DOHH2 (cell line): ENCODE measurements at regions not wholly inside any gene's neighbourhood (a gene's known extent, or its start where the extent isn't known, plus 50 kb on each side); places are given as distances from the start of the nearest gene placed in this dataset.

ENCODE experiments used
- H3F3A ChIP-seq: fragments of 200-600 bp; sonication (generic), shearing (Covaris generic); 2 replicates; pipeline ENCODE4 v1.6.0; 2016; ENCODE audit warnings: antibody characterized with exemption, mild to moderate bottlenecking; ENCODE audit not compliant: control insufficient read depth, insufficient read depth
- H3K27ac ChIP-seq: fragments of 200-600 bp; sonication (generic); 2 replicates; pipeline ENCODE4 v1.5.1; 2014; ENCODE audit warnings: low read depth, mild to moderate bottlenecking, low read length, moderate library complexity
- H3K27me3 ChIP-seq: fragments of 200-600 bp; sonication (generic); 2 replicates; pipeline ENCODE4 v1.6.1; 2014; ENCODE audit warnings: mild to moderate bottlenecking, low read length, mixed read lengths; ENCODE audit not compliant: control insufficient read depth
- H3K36me3 ChIP-seq: fragments of 200-600 bp; sonication (generic); 2 replicates; pipeline ENCODE4 v1.6.1; 2014; ENCODE audit warnings: mild to moderate bottlenecking, low read length, moderate library complexity, mixed read lengths; ENCODE audit not compliant: control insufficient read depth
- H3K4me1 ChIP-seq: fragments of 200-600 bp; sonication (generic); 2 replicates; pipeline ENCODE4 v1.6.1; 2014; ENCODE audit warnings: mild to moderate bottlenecking, low read length, mixed read lengths; ENCODE audit not compliant: control insufficient read depth
- H3K4me2 ChIP-seq: fragments of 200-600 bp; sonication (generic); 2 replicates; pipeline ENCODE4 v1.6.0; 2014; ENCODE audit warnings: mild to moderate bottlenecking, low read length, moderate library complexity
- H3K4me3 ChIP-seq: fragments of 200-600 bp; sonication (generic); 2 replicates; pipeline ENCODE4 v1.5.1; 2014; ENCODE audit warnings: mild to moderate bottlenecking, low read length, mixed read lengths
- H3K79me2 ChIP-seq: fragments of 200-600 bp; sonication (generic); 2 replicates; pipeline ENCODE4 v1.6.1; 2014; ENCODE audit warnings: mild to moderate bottlenecking, low read length, mixed read lengths; ENCODE audit not compliant: control insufficient read depth
- H3K9me2 ChIP-seq: fragments of 200-600 bp; sonication (generic); replicated peaks from 2 replicates; pipeline ENCODE4 v1.6.1; 2014; ENCODE audit warnings: mild to moderate bottlenecking, low read length, mixed read lengths; ENCODE audit not compliant: control insufficient read depth
- H3K9me3 ChIP-seq: fragments of 200-600 bp; sonication (generic); 2 replicates; pipeline ENCODE4 v1.6.1; 2014; ENCODE audit warnings: antibody characterized with exemption, low read length, mixed read lengths; ENCODE audit not compliant: control insufficient read depth, insufficient read depth
- H4K20me1 ChIP-seq: fragments of 200-600 bp; sonication (generic); 2 replicates; pipeline ENCODE4 v1.6.0; 2014; ENCODE audit warnings: low read depth, mild to moderate bottlenecking, antibody characterized with exemption, low read length, moderate library complexity; ENCODE audit not compliant: control insufficient read depth, insufficient read depth
- CTCF ChIP-seq: fragments of 200-600 bp; sonication (generic); IDR thresholded peaks from one replicate; pipeline ENCODE4 v1.5.1; 2014; ENCODE audit warnings: antibody characterized with exemption, mild to moderate bottlenecking, low read depth, low read length; ENCODE audit not compliant: poor library complexity, severe bottlenecking
- EZH2phosphoT487 ChIP-seq: fragments of 200-600 bp; sonication (generic); IDR thresholded peaks from 2 replicates; pipeline ENCODE4 v1.6.1; 2017; ENCODE audit warnings: borderline replicate concordance, mild to moderate bottlenecking, antibody characterized with exemption, low read length, moderate library complexity, mixed read lengths

- Histone ChIP-seq H3K27me3 (peaks cover 13% of the 10 kb centered on the region), H3K4me1 (no peaks in the 10 kb centered on the region), H3K9me3 (no peaks in the 10 kb centered on the region), H4K20me1 (no peaks in the 10 kb centered on the region), H3F3A (no peaks in the 10 kb centered on the region), H3K9me2 (no peaks in the 10 kb centered on the region), H3K4me3 (no peak overlapping the region), H3K27ac (no peak overlapping the region), H3K79me2 (no peaks in the 10 kb centered on the region), H3K4me2 (no peak overlapping the region), H3K36me3 (no peaks in the 10 kb centered on the region)
- TF ChIP-seq EZH2phosphoT487 (no peak), CTCF (no peak)
Observed at GRCh38 chrX:45765281-45765680, 564.6 kb upstream of the DIPK2B start.

GRCh38 chrX:45762699-45763647 is 562.3 kb upstream of the DIPK2B start:
- no peaks in the 10 kb centered on the region for H3F3A ChIP-seq
- no peak overlapping the region for H3K27ac ChIP-seq

GRCh38 chrX:45761920-45762319 is 561.2 kb upstream of the DIPK2B start:
- Histone ChIP-seq H3K27me3 (no peaks in the 10 kb centered on the region), H3K79me2 (no peaks in the 10 kb centered on the region), H3K9me2 (no peaks in the 10 kb centered on the region), H3K9me3 (no peaks in the 10 kb centered on the region), H4K20me1 (no peaks in the 10 kb centered on the region), H3K36me3 (no peaks in the 10 kb centered on the region), H3K27ac (no peak overlapping the region), H3K4me2 (no peak overlapping the region), H3K4me3 (no peak overlapping the region), H3F3A (no peaks in the 10 kb centered on the region), H3K4me1 (no peaks in the 10 kb centered on the region)
- TF ChIP-seq CTCF, result no peak
- no peak for TF ChIP-seq EZH2phosphoT487

More at GRCh38 chrX:45762699-45763647, 562.3 kb upstream of the DIPK2B start:
- Histone ChIP-seq H3K79me2 (no peaks in the 10 kb centered on the region), H4K20me1 (no peaks in the 10 kb centered on the region), H3K36me3 (no peaks in the 10 kb centered on the region), H3K9me3 (no peaks in the 10 kb centered on the region), H3K27me3 (no peaks in the 10 kb centered on the region; the same call in none of the 2 replicates), H3K4me3 (no peak overlapping the region), H3K9me2 (no peaks in the 10 kb centered on the region), H3K4me2 (no peak overlapping the region), H3K4me1 (no peaks in the 10 kb centered on the region)
- TF ChIP-seq CTCF (no peak), EZH2phosphoT487 (no peak)
